ENCODE measurements at regions not wholly inside any gene's neighbourhood (a gene's known extent, or its start where the extent isn't known, plus 50 kb on each side); places are given as distances from the start of the nearest gene placed in this dataset.

DNA sequence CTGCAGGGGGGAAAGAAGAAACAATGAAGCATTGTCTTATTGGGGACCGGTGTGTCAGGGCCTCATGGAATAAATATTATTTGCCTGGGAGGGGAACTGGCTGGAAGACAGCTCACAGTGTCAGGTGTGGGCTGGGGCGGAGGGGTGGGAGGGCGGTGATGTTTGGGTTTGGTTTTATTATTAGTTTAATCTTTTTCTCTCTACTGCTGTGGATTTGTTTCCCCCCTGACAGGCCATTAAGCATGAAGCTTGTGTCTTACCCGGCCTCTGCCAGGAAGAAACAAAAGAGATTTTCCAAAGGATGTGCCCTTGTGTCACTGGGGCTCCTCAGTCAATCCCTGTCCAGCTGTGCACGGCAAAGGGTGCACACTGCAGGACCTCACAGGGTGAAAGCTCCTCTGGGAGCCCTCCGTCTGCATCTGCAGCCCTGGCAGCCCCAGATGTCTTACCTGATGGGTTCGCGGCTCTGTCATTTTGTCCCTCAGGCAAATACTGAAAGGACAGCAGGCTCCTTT is 203.1 kb upstream of the TMEM45B start:
- peaks cover 0 to 16% (median 0%) of the 10 kb centered on the region in 3 donors for H3K27me3 ChIP-seq
- intact Hi-C loops (cut with DNase I; ENCODE audit: low total_unique reads), result no loop called here
- DNase-seq, result no peak
- WGBS, 5 donors, result 42 to 60% (median 43%) methylated on average over 8 of the region's 8 CpGs
- no peaks in the 10 kb centered on the region for H3K36me3 ChIP-seq
- no peaks in the 10 kb centered on the region for H3K9me3 ChIP-seq
- H3K4me3 ChIP-seq, result no peak overlapping the region
- peaks cover 0 to 10% (median 3%) of the 10 kb centered on the region in 4 donors for H3K4me1 ChIP-seq
- TF ChIP-seq POLR2A (IDR thresholded peaks at IDR 0.05), result no peak
- TF ChIP-seq, protein P1, sequence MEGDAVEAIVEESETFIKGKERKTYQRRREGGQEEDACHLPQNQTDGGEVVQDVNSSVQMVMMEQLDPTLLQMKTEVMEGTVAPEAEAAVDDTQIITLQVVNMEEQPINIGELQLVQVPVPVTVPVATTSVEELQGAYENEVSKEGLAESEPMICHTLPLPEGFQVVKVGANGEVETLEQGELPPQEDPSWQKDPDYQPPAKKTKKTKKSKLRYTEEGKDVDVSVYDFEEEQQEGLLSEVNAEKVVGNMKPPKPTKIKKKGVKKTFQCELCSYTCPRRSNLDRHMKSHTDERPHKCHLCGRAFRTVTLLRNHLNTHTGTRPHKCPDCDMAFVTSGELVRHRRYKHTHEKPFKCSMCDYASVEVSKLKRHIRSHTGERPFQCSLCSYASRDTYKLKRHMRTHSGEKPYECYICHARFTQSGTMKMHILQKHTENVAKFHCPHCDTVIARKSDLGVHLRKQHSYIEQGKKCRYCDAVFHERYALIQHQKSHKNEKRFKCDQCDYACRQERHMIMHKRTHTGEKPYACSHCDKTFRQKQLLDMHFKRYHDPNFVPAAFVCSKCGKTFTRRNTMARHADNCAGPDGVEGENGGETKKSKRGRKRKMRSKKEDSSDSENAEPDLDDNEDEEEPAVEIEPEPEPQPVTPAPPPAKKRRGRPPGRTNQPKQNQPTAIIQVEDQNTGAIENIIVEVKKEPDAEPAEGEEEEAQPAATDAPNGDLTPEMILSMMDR (IDR thresholded peaks at IDR 0.05), result no peak
- TF ChIP-seq EP300 (IDR thresholded peaks at IDR 0.05), result no peak
- no peak for TF ChIP-seq POLR2AphosphoS5 (IDR thresholded peaks at IDR 0.05)
- H3K27ac ChIP-seq, result no peak overlapping the region

DNA sequence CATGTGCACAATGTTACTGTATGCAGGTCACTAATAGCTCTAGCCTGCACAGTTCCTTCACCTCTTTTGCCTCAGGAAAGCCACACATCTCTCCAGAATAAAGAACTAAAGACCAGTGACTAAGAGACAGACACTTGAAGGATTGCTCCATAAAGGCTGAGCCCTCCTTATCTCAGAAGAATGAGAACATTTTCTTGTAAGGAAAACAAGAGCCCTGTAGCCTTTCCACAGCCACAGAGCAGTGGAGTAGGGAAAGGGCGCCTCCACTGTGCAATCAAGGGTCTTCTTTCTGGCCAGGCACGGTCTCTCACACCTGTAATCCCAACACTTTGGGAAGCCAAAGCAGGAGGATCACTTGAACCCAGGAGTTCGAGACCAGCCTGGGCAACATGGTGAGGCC is 202.6 kb upstream of the TMEM45B start:
- no peak overlapping the region for H3K27ac ChIP-seq
- DNase-seq, result peak in 1 of 2 donors; percentile 26
- H3K4me3 ChIP-seq, result no peak overlapping the region
- 80 to 95% (median 89%) methylated on average over 3 of the region's 3 CpGs for WGBS, 5 donors
- intact Hi-C loops (cut with DNase I; ENCODE audit: low total_unique reads), result no loop called here
- TF ChIP-seq EP300 (IDR thresholded peaks at IDR 0.05), result no peak
- TF ChIP-seq POLR2AphosphoS5 (IDR thresholded peaks at IDR 0.05), result no peak
- TF ChIP-seq POLR2A (IDR thresholded peaks at IDR 0.05), result no peak
- TF ChIP-seq, protein P1 (IDR thresholded peaks at IDR 0.05), result no peak
- peaks cover 0 to 10% (median 3%) of the 10 kb centered on the region in 4 donors for H3K4me1 ChIP-seq
- H3K27me3 ChIP-seq, result peaks cover 0 to 22% (median 0%) of the 10 kb centered on the region in 3 donors
- no peaks in the 10 kb centered on the region for H3K36me3 ChIP-seq
- no peaks in the 10 kb centered on the region for H3K9me3 ChIP-seq

DNA sequence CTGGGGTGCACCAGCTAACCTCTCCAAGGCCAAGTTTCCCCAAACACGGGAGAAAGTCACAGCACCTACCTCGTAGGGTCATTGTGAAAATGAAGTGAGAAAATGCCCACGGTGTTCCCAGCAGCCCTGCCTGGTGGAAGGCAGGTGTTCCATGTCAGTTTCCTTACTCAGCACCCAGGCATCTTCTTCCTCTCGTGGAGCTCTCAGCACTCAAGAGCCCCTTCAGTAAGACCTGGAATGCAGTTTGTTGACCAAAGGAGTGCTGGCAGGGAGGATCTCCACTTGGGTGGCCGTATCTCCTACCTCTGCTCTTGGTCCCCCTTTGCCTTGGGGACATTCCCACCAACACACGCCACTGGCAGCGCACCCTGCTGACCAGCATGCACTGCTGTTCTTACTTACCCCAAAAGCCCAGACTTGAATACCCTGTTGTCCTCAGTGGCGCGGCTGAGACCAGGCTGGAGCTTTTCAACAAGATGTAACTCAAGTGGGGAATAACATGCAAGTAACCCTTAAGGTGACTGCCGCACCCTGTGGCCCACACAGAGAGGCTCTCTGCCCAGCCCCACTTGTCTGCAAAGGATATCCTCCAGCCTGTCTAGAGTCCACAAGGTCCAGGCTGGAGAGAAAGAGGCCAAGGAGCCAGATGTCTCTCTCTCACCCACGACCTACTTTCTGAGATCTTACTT is 201.2 kb upstream of the TMEM45B start:
- H3K27me3 ChIP-seq, result peaks cover 0 to 30% (median 0%) of the 10 kb centered on the region in 3 donors
- intact Hi-C loops (cut with DNase I; ENCODE audit: low total_unique reads), result no loop called here
- peaks cover 0 to 10% (median 3%) of the 10 kb centered on the region in 4 donors for H3K4me1 ChIP-seq
- no peak for DNase-seq
- H3K36me3 ChIP-seq, result no peaks in the 10 kb centered on the region
- H3K27ac ChIP-seq, result no peak overlapping the region
- no peak overlapping the region for H3K4me3 ChIP-seq
- WGBS, 5 donors, result 82 to 87% (median 85%) methylated on average over 11 of the region's 11 CpGs
- no peaks in the 10 kb centered on the region for H3K9me3 ChIP-seq
- TF ChIP-seq, protein P1 (IDR thresholded peaks at IDR 0.05), result no peak
- TF ChIP-seq EP300 (IDR thresholded peaks at IDR 0.05) (no peak), POLR2A (IDR thresholded peaks at IDR 0.05) (no peak), POLR2AphosphoS5 (IDR thresholded peaks at IDR 0.05) (no peak)

DNA sequence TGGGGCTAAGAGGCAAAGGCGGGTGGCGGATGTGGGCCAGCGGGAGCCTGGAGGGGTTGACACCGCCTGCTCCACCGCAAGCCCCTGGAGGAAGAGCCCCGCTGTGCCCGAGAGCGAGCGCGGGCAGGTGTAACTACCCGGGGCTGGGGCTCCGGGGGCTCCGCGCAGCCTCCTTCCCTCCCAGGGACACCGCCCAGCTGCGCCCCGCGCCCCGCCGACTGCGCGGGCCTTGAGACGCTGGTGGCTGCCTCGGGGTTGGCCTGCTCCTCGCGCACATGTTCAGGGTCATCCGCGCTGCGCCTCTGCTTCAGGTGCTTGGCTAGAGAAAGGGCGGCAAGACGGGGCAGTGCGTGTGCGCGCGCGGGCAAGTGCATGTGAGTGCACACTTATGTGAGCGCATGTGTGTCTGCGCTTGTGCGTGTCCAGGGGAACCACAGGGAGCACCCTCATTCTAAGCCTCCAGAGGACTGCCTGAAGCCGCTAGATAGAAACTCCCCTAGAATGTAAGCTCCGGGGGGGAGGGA is 197.5 kb upstream of the TMEM45B start:
- intact Hi-C loops (cut with DNase I; ENCODE audit: low total_unique reads), result no loop called here
- Histone ChIP-seq H3K9me3 (no peaks in the 10 kb centered on the region), H3K27me3 (peaks cover 0 to 30% (median 0%) of the 10 kb centered on the region in 3 donors), H3K4me1 (no peaks in the 10 kb centered on the region), H3K27ac (no peak overlapping the region), H3K36me3 (no peaks in the 10 kb centered on the region), H3K4me3 (no peak overlapping the region)
- 43 to 62% (median 60%) methylated on average over 17 to 41 of the region's 41 CpGs for WGBS, 5 donors
- TF ChIP-seq, protein P1 (IDR thresholded peaks at IDR 0.05), result no peak
- TF ChIP-seq POLR2A (IDR thresholded peaks at IDR 0.05) (no peak), EP300 (IDR thresholded peaks at IDR 0.05) (no peak), POLR2AphosphoS5 (IDR thresholded peaks at IDR 0.05) (no peak)
- no peak for DNase-seq

Data from stomach (tissue), 8 donors.